ENCODE measurements at regions not wholly inside any gene's neighbourhood (a gene's known extent, or its start where the extent isn't known, plus 50 kb on each side); places are given as distances from the start of the nearest gene placed in this dataset.

GRCh38 chr10:124238367-124238766 lies 145.0 kb upstream of the CHST15 start:
- Histone ChIP-seq H2AK9ac (replicated peaks; ENCODE audit: low read depth, low read length, poor library complexity) (no peak overlapping the region), H3K4me2 (ENCODE audit: low read depth, low read length) (no peak overlapping the region), H3K79me1 (ENCODE audit: low read depth in 1 of 2, low read length in 2 of 2) (no peaks in the 10 kb centered on the region), H3K9ac (ENCODE audit: low read depth, low read length) (no peak overlapping the region), H2BK15ac (ENCODE audit: low read depth, low read length) (no peak overlapping the region), H3K36me3 (ENCODE audit: control insufficient read depth, insufficient read depth, low read length) (no peaks in the 10 kb centered on the region), H3K27ac (ENCODE audit: insufficient read depth, low read length) (no peak overlapping the region), H2BK20ac (ENCODE audit: low read depth, low read length) (no peak overlapping the region), H3K56ac (ENCODE audit: extremely low read depth, insufficient read depth, low read length) (no peak overlapping the region), H3K23ac (ENCODE audit: low read depth, low read length) (no peak overlapping the region), H4K8ac (ENCODE audit: low read depth in 2 of 2, low read length in 2 of 2) (no peak overlapping the region), H3K9me1 (ENCODE audit: insufficient read depth, low read length) (no peaks in the 10 kb centered on the region), H3K14ac (replicated peaks; ENCODE audit: low read depth, low read length) (no peak overlapping the region), H4K91ac (ENCODE audit: insufficient read depth, low read depth, low read length) (no peak overlapping the region), H4K5ac (ENCODE audit: low read depth, low read length) (no peak overlapping the region), H3K4ac (ENCODE audit: low read depth, low read length) (no peak overlapping the region), H2AFZ (replicated peaks; ENCODE audit: low read length, poor library complexity) (no peak overlapping the region), H3K18ac (ENCODE audit: low read depth, low read length) (no peak overlapping the region), H2BK120ac (ENCODE audit: low read depth, low read length) (no peak overlapping the region), H4K20me1 (ENCODE audit: insufficient read depth, low read length) (no peaks in the 10 kb centered on the region), H3K4me1 (ENCODE audit: control insufficient read depth, insufficient read depth, low read length) (no peaks in the 10 kb centered on the region), H3K4me3 (ENCODE audit: insufficient read depth, low read depth, low read length) (no peak overlapping the region), H2AK5ac (ENCODE audit: low read depth, low read length) (no peak overlapping the region), H2BK5ac (ENCODE audit: low read depth, low read length, poor library complexity, severe bottlenecking) (no peak overlapping the region), H3K9me3 (ENCODE audit: control insufficient read depth, insufficient read depth, low read length) (peaks cover 18% of the 10 kb centered on the region), H3K27me3 (ENCODE audit: control insufficient read depth, insufficient read depth, low read length) (no peaks in the 10 kb centered on the region)
- BruUV-seq (replicated peaks), result no TSS peak
- no peak for TF ChIP-seq RCOR1 (IDR thresholded peaks at IDR 0.05; ENCODE audit: insufficient replicate concordance, low read length)
- TF ChIP-seq FOS (IDR thresholded peaks at IDR 0.05; ENCODE audit: low read depth, low read length), result no peak
- TF ChIP-seq POLR2A (IDR thresholded peaks at IDR 0.05; ENCODE audit: low read depth, low read length), result no peak
- no peak for TF ChIP-seq CTCF (conservative IDR thresholded peaks at IDR 0.05; ENCODE audit: low read depth, low read length)
- no peak for TF ChIP-seq RAD21 (IDR thresholded peaks at IDR 0.05; ENCODE audit: low read length)
- no peak for TF ChIP-seq BHLHE40 (IDR thresholded peaks at IDR 0.05; ENCODE audit: low read depth, low read length)
- TF ChIP-seq CEBPB (IDR thresholded peaks at IDR 0.05; ENCODE audit: low read depth, low read length), result no peak
- TF ChIP-seq USF2 (IDR thresholded peaks at IDR 0.05; ENCODE audit: low read depth, low read length), result no peak
- no peak for TF ChIP-seq SMC3 (IDR thresholded peaks at IDR 0.05; ENCODE audit: low read depth, low read length)
- TF ChIP-seq MAZ (IDR thresholded peaks at IDR 0.05; ENCODE audit: borderline replicate concordance, low read depth, low read length), result no peak
- TF ChIP-seq ELK1 (IDR thresholded peaks at IDR 0.05; ENCODE audit: borderline replicate concordance, low read depth, low read length), result no peak
- TF ChIP-seq MXI1 (IDR thresholded peaks at IDR 0.05; ENCODE audit: borderline replicate concordance, low read depth, low read length), result no peak
- TF ChIP-seq MAFK (IDR thresholded peaks at IDR 0.05; ENCODE audit: low read depth, low read length), result no peak
- TF ChIP-seq NFE2L2 (IDR thresholded peaks at IDR 0.05; ENCODE audit: low read depth, low read length), result no peak
- no peak for TF ChIP-seq RFX5 (IDR thresholded peaks at IDR 0.05; ENCODE audit: low read depth, low read length)
- TF ChIP-seq CHD1 (IDR thresholded peaks at IDR 0.05; ENCODE audit: low read depth, low read length), result no peak
- ChIA-PET POLR2A (ENCODE audit: unreplicated experiment) (no interaction called here), CTCF (no interaction called here)
- ATAC-seq (ENCODE audit: low read depth) (no peak), DNase-seq (no peak)
- dilution Hi-C loops (cut with HindIII; ENCODE audit: low sequenced_read_pairs, unreplicated experiment) (no loop called here), in situ Hi-C loops (cut with MboI; ENCODE audit: low sequenced_read_pairs) (no loop called here), intact Hi-C loops (cut with micrococcal nuclease) (no loop called here)
- WGBS, 2 experiments (ENCODE audit: extremely low coverage in 2 of 2, insufficient read length in 1 of 2), result 76% methylated on average over 3 of the region's 8 CpGs; no CpG with 5 or more reads in 1 of the 2 experiments
